HEK293T (cell line): ENCODE measurements at regions not wholly inside any gene's neighbourhood (a gene's known extent, or its start where the extent isn't known, plus 50 kb on each side); places are given as distances from the start of the nearest gene placed in this dataset.

Experiments used
- CTCF ChIA-PET: fragments of 350-600 bp; formaldehyde crosslinking; extraction: SDS; loops from one replicate; lab custom pipeline; 2021; ENCODE audit warnings: antibody characterized with exemption, inconsistent platforms; lab: Yijun Ruan, JAX
- POLR2A ChIA-PET: fragments of 350-600 bp; formaldehyde crosslinking; extraction: SDS; loops from one replicate; lab custom pipeline; 2020; ENCODE audit warnings: antibody characterized with exemption, inconsistent platforms; lab: Yijun Ruan, JAX
- DNase-seq: peaks from one replicate; pipeline ENCODE4 v3.0.0; 2012; ENCODE audit warnings: mixed read lengths; ENCODE audit errors: extremely low spot score
- ARNT ChIP-seq: fragments of 450-650 bp; IDR thresholded peaks from 2 replicates; pipeline ENCODE4 v1.6.1; 2017; ENCODE audit warnings: mild to moderate bottlenecking
- BHLHE40 ChIP-seq: fragments of 450-650 bp; IDR thresholded peaks from 2 replicates; pipeline ENCODE4 v1.6.1; 2016; ENCODE audit warnings: mild to moderate bottlenecking, moderate library complexity, borderline replicate concordance
- CTBP1 ChIP-seq: fragments of 450-650 bp; IDR thresholded peaks from 2 replicates; pipeline ENCODE4 v1.6.1; 2016; ENCODE audit warnings: borderline replicate concordance
- ELF4 ChIP-seq: fragments of 450-650 bp; IDR thresholded peaks from 2 replicates; pipeline ENCODE4 v1.6.1; 2017; ENCODE audit warnings: antibody characterized with exemption
- FOXA1 ChIP-seq: fragments of 450-650 bp; IDR thresholded peaks from 2 replicates; pipeline ENCODE4 v1.6.1; 2016; ENCODE audit warnings: mild to moderate bottlenecking
- FOXK2 ChIP-seq: fragments of 450-650 bp; IDR thresholded peaks from 2 replicates; pipeline ENCODE4 v1.6.1; 2016; ENCODE audit warnings: mild to moderate bottlenecking
- FOXM1 ChIP-seq: fragments of 450-650 bp; IDR thresholded peaks from 2 replicates; pipeline ENCODE4 v1.6.1; 2017; ENCODE audit warnings: mild to moderate bottlenecking, borderline replicate concordance
- HDGF ChIP-seq: fragments of 450-650 bp; IDR thresholded peaks from 2 replicates; pipeline ENCODE4 v1.6.1; 2017; ENCODE audit warnings: antibody characterized with exemption, borderline replicate concordance
- L3MBTL2 ChIP-seq: fragments of 450-650 bp; conservative IDR thresholded peaks from 2 replicates; pipeline ENCODE4 v1.6.1; 2016; ENCODE audit warnings: mild to moderate bottlenecking
- LEF1 ChIP-seq: fragments of 450-650 bp; IDR thresholded peaks from 2 replicates; pipeline ENCODE4 v1.6.1; 2017; ENCODE audit warnings: mild to moderate bottlenecking, borderline replicate concordance
- NFRKB ChIP-seq: fragments of 450-650 bp; IDR thresholded peaks from 2 replicates; pipeline ENCODE4 v1.6.1; 2016; ENCODE audit warnings: mild to moderate bottlenecking, moderate library complexity
- SP1 ChIP-seq: fragments of 450-650 bp; IDR thresholded peaks from 2 replicates; pipeline ENCODE4 v1.6.1; 2017
- SUZ12 ChIP-seq: fragments of 450-650 bp; IDR thresholded peaks from 2 replicates; pipeline ENCODE4 v1.6.1; 2016; ENCODE audit warnings: mild to moderate bottlenecking
- TARDBP ChIP-seq: fragments of 450-650 bp; IDR thresholded peaks from 2 replicates; pipeline ENCODE4 v1.6.1; 2016
- ZNF384 ChIP-seq: fragments of 450-650 bp; IDR thresholded peaks from 2 replicates; pipeline ENCODE4 v1.6.1; 2016
- TF ChIP-seq, protein P1 (sequence below): fragments of 450-650 bp; IDR thresholded peaks from 2 replicates; pipeline ENCODE4 v1.6.1; 2016

DNA sequence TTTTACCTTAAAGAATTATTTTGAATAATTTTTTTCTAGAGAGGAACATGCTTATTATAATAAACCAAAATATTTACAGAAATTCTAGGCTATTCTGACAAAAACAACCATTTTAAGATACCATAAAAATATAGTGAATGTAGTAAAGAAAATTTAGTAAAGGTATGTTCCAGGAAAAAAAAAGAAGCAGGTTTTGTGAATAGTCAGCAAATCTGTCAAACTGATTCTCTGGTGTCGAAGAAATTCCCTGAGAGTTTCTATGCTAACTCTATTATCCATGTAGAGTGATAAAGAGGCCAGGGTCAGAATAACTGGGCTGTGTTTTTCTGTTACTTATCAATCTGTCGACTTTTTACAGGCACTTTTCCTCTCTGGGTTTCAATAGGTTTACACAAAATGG, 459.2 kb downstream of the KIF4B start:
- ChIA-PET POLR2A (no interaction called here), CTCF (no interaction called here)
- DNase-seq = no peak
- TF ChIP-seq SUZ12 (no peak), CTBP1 (no peak), LEF1 (no peak), L3MBTL2 (no peak), ARNT (no peak), FOXM1 (no peak), BHLHE40 (no peak), NFRKB (no peak), HDGF (no peak), SP1 (no peak), FOXK2 (no peak), ELF4 (no peak), ZNF384 (no peak), FOXA1 (no peak), TARDBP (no peak)
- TF ChIP-seq, protein P1, sequence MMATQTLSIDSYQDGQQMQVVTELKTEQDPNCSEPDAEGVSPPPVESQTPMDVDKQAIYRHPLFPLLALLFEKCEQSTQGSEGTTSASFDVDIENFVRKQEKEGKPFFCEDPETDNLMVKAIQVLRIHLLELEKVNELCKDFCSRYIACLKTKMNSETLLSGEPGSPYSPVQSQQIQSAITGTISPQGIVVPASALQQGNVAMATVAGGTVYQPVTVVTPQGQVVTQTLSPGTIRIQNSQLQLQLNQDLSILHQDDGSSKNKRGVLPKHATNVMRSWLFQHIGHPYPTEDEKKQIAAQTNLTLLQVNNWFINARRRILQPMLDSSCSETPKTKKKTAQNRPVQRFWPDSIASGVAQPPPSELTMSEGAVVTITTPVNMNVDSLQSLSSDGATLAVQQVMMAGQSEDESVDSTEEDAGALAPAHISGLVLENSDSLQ = no peak

- ChIA-PET POLR2A (no interaction called here), CTCF (no interaction called here)
- no peak for TF ChIP-seq FOXK2
- TF ChIP-seq TARDBP = no peak
- TF ChIP-seq NFRKB = no peak
- no peak for TF ChIP-seq SUZ12
- TF ChIP-seq LEF1 = no peak
- TF ChIP-seq L3MBTL2 = no peak
- TF ChIP-seq, protein P1 = no peak
- TF ChIP-seq HDGF = no peak
- no peak for DNase-seq
Measured at GRCh38 chr5:155475318-155475717, 461.8 kb downstream of the KIF4B start.

- CTCF ChIA-PET = no interaction called here
- no peak for DNase-seq
- TF ChIP-seq ELF4 (no peak), FOXM1 (no peak), SUZ12 (no peak), HDGF (no peak), FOXA1 (no peak), LEF1 (no peak), L3MBTL2 (no peak), NFRKB (no peak), ZNF384 (no peak), SP1 (no peak)
- POLR2A ChIA-PET = no interaction called here
Measured at GRCh38 chr5:155480731-155481131, 467.2 kb downstream of the KIF4B start.

DNA sequence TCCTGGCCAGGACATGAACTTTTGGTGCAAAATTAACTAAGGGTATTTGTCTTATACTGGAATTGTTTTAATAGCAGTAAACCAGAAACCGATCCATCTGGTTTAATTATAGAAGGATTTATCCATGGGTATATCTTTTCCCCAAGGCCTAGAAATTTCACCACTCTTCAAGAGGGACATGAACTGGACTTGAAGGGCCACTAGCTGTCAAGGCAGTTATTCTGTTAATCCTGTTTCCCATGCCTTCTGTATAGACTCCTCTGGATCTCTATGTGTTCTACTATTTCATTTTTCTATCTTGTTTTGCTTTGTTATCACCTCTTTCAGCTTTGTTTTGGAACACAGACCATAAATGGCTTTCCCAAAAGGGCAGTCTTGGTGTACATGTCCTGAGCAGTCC, 467.6 kb downstream of the KIF4B start:
- POLR2A ChIA-PET = no interaction called here
- DNase-seq = no peak
- CTCF ChIA-PET = no interaction called here
- TF ChIP-seq L3MBTL2 (no peak), ARNT (no peak), ZNF384 (no peak), SP1 (no peak), BHLHE40 (no peak), HDGF (no peak)

GRCh38 chr5:155482428-155482827, 468.9 kb downstream of the KIF4B start:
- CTCF ChIA-PET = no interaction called here
- no peak for DNase-seq
- TF ChIP-seq LEF1 (no peak), HDGF (no peak), FOXM1 (no peak), TARDBP (no peak), ZNF384 (no peak), SUZ12 (no peak), BHLHE40 (no peak), L3MBTL2 (no peak), ARNT (no peak), SP1 (no peak), CTBP1 (no peak), FOXK2 (no peak), FOXA1 (no peak), ELF4 (no peak), NFRKB (no peak)
- TF ChIP-seq, protein P1 = no peak
- POLR2A ChIA-PET = no interaction called here

- no peak for DNase-seq
- ChIA-PET CTCF (no interaction called here), POLR2A (no interaction called here)
- no peak for TF ChIP-seq FOXK2
- TF ChIP-seq ARNT = no peak
- no peak for TF ChIP-seq FOXA1
- TF ChIP-seq ZNF384 = no peak
Measured at GRCh38 chr5:155485386-155485785, 471.8 kb downstream of the KIF4B start.

- CTCF ChIA-PET = no interaction called here
- POLR2A ChIA-PET = no interaction called here
- no peak for DNase-seq
- TF ChIP-seq NFRKB = no peak
- TF ChIP-seq ARNT = no peak
- TF ChIP-seq HDGF = no peak
- no peak for TF ChIP-seq L3MBTL2
- TF ChIP-seq SUZ12 = no peak
- no peak for TF ChIP-seq FOXM1
- no peak for TF ChIP-seq BHLHE40
- TF ChIP-seq FOXK2 = no peak
Measured at GRCh38 chr5:155489949-155490348, 476.4 kb downstream of the KIF4B start.

DNA sequence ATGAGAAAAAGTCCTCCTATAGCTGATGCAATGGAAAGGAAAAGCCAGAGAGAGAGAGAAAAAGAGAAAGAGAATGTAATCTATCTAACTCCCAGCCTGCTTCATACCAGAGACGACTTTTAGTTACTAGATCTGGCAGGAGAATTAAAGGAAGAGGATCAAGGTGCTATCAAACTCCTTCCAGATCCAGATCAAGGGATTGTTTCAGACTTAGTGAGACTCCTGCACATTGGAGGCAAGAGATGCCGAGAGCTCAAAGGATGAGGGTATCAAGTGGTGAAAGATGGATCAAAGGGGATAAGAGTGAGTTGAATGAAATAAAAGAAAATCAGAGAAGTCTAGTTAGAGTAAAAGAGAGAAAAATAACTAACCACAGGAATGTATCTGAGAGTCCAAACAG, 478.6 kb downstream of the KIF4B start:
- ChIA-PET CTCF (no interaction called here), POLR2A (no interaction called here)
- DNase-seq = no peak
- no peak for TF ChIP-seq FOXK2
- no peak for TF ChIP-seq NFRKB
- TF ChIP-seq BHLHE40 = no peak
- TF ChIP-seq FOXA1 = no peak
- no peak for TF ChIP-seq TARDBP
- no peak for TF ChIP-seq ARNT
- TF ChIP-seq ELF4 = no peak
- TF ChIP-seq ZNF384 = no peak
- no peak for TF ChIP-seq LEF1
- TF ChIP-seq FOXM1 = no peak
- TF ChIP-seq L3MBTL2 = no peak
- TF ChIP-seq CTBP1 = no peak
- no peak for TF ChIP-seq SP1
- TF ChIP-seq, protein P1 = no peak
